Activated CD4-positive, CD25-positive, alpha-beta regulatory T cell treated with anti-CD3 and anti-CD28 coated beads, Interleukin-2, amount 50 U/mL, for 24 hours (primary cell): ENCODE measurements at regions not wholly inside any gene's neighbourhood (a gene's known extent, or its start where the extent isn't known, plus 50 kb on each side); places are given as distances from the start of the nearest gene placed in this dataset.

Experiments used
- ATAC-seq, 2 donors: fragments of 150-1000 bp; cut with Tn5 transposase; one replicate each; pipeline ENCODE4 v1.10.0; 2021; ENCODE audit warnings: mild to moderate bottlenecking in 1 of 2, moderate library complexity in 1 of 2

GRCh38 chr11:122165607-122166371 lies 49.8 kb upstream of the BLID start:
- ATAC-seq = no peak
